ENCODE measurements at regions not wholly inside any gene's neighbourhood (a gene's known extent, or its start where the extent isn't known, plus 50 kb on each side); places are given as distances from the start of the nearest gene placed in this dataset.

GRCh38 chr3:175983379-175983778 lies 1124.2 kb downstream of the NAALADL2 start:
- H3K4me3 ChIP-seq (replicated peaks in 1 of 3; ENCODE audit: low read depth in 2 of 3, low read length in 3 of 3): no peak overlapping the region
- H3K4me3 Mint-ChIP-seq: no peak overlapping the region
- intact Hi-C loops (cut with micrococcal nuclease): no loop called here
- H3K9ac ChIP-seq (ENCODE audit: insufficient read depth, low read length, poor library complexity, severe bottlenecking): no peak overlapping the region
- no peaks in the 10 kb centered on the region for H3K4me1 ChIP-seq (ENCODE audit: control insufficient read depth in 1 of 2, insufficient read depth in 2 of 2, low read length in 2 of 2)
- no peak for DNase-seq
- no peaks in the 10 kb centered on the region for H3K36me3 Mint-ChIP-seq
- no peaks in the 10 kb centered on the region for H3K36me3 ChIP-seq (replicated peaks in 1 of 2; ENCODE audit: control insufficient read depth in 1 of 2, insufficient read depth in 2 of 2, low read length in 2 of 2)
- no peak overlapping the region for H3K27ac Mint-ChIP-seq
- no CpG with 5 or more reads among the region's 1 CpG for WGBS (ENCODE audit: insufficient coverage)
- no peaks in the 10 kb centered on the region for H4K20me1 ChIP-seq (ENCODE audit: insufficient read depth, low read length)
- H3K27me3 ChIP-seq (ENCODE audit: control insufficient read depth in 2 of 2, insufficient read depth in 2 of 2, low read length in 2 of 2): no peaks in the 10 kb centered on the region
- no peaks in the 10 kb centered on the region for H3K79me2 ChIP-seq (ENCODE audit: insufficient read depth, low read length)
- peaks cover 0 to 1% (median 0%) of the 10 kb centered on the region in 3 donors for H3K27me3 Mint-ChIP-seq (ENCODE audit: low read depth in 3 of 3)
- no peak overlapping the region for H3K4me2 ChIP-seq (replicated peaks; ENCODE audit: extremely low read depth, low read length, poor library complexity, severe bottlenecking)
- H3K4me1 Mint-ChIP-seq: no peaks in the 10 kb centered on the region
- peaks cover 2 to 16% (median 13%) of the 10 kb centered on the region in 7 donors for H3K9me3 Mint-ChIP-seq
- no peak for TF ChIP-seq CTCF (IDR thresholded peaks at IDR 0.05)
- peaks cover 14 to 17% of the 10 kb centered on the region in 2 donors for H3K9me3 ChIP-seq (replicated peaks in 1 of 2; ENCODE audit: control insufficient read depth in 1 of 2, insufficient read depth in 1 of 2, low read length in 2 of 2)
- no peak overlapping the region for H2AFZ ChIP-seq (ENCODE audit: insufficient read depth, low read depth, low read length, poor library complexity, severe bottlenecking)
- no peak overlapping the region for H3K27ac ChIP-seq (ENCODE audit: low read depth in 1 of 2, low read length in 2 of 2)

DNA sequence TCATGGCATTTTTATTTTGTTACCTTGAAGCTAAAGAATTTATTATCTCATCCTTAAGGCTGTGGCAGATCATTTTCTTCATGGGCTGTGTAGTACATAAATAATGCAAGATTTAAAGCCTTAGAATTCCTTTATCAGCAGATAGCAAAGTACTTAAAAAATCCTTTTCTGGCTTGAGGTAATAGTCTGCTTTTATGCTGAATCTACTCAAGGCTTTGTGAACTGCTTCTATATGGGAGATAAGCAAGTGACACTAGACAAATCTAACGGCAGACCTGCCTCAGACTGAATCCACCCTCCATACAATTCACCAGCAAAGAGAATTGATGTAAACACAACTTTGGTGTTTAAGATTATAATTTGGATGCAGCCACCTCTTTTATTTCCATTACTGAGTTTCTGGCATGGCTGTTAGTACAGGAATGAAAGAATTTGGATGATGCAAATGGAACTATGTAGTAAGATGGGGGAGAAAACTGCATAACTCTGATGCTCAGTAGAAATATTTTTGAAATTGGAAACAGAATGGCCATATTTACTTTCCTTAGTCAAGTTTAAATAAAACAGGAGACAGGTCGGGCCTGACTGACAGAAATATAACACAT lies 1121.5 kb downstream of the NAALADL2 start:
- Histone ChIP-seq H2AFZ (ENCODE audit: insufficient read depth, low read depth, low read length, poor library complexity, severe bottlenecking) (no peak overlapping the region), H3K4me3 (replicated peaks in 1 of 3; ENCODE audit: low read depth in 2 of 3, low read length in 3 of 3) (no peak overlapping the region), H3K36me3 (replicated peaks in 1 of 2; ENCODE audit: control insufficient read depth in 1 of 2, insufficient read depth in 2 of 2, low read length in 2 of 2) (no peaks in the 10 kb centered on the region), H3K27ac (ENCODE audit: low read depth in 1 of 2, low read length in 2 of 2) (no peak overlapping the region), H3K4me2 (replicated peaks; ENCODE audit: extremely low read depth, low read length, poor library complexity, severe bottlenecking) (no peak overlapping the region), H3K9ac (ENCODE audit: insufficient read depth, low read length, poor library complexity, severe bottlenecking) (no peak overlapping the region), H3K4me1 (ENCODE audit: control insufficient read depth in 1 of 2, insufficient read depth in 2 of 2, low read length in 2 of 2) (no peaks in the 10 kb centered on the region), H4K20me1 (ENCODE audit: insufficient read depth, low read length) (no peaks in the 10 kb centered on the region), H3K9me3 (replicated peaks in 1 of 2; ENCODE audit: control insufficient read depth in 1 of 2, insufficient read depth in 1 of 2, low read length in 2 of 2) (peaks cover 23 to 24% of the 10 kb centered on the region in 2 donors), H3K79me2 (ENCODE audit: insufficient read depth, low read length) (no peaks in the 10 kb centered on the region), H3K27me3 (ENCODE audit: control insufficient read depth in 2 of 2, insufficient read depth in 2 of 2, low read length in 2 of 2) (no peaks in the 10 kb centered on the region)
- TF ChIP-seq CTCF (IDR thresholded peaks at IDR 0.05): no peak
- WGBS (ENCODE audit: insufficient coverage): no CpG with 5 or more reads among the region's 2 CpGs
- no peaks in the 10 kb centered on the region for H3K36me3 Mint-ChIP-seq
- intact Hi-C loops (cut with micrococcal nuclease): no loop called here
- DNase-seq: no peak
- H3K27me3 Mint-ChIP-seq (ENCODE audit: low read depth in 3 of 3): peaks cover 0 to 3% (median 1%) of the 10 kb centered on the region in 3 donors
- no peak overlapping the region for H3K4me3 Mint-ChIP-seq
- peaks cover 9 to 27% (median 17%) of the 10 kb centered on the region in 7 donors for H3K9me3 Mint-ChIP-seq
- H3K4me1 Mint-ChIP-seq: no peaks in the 10 kb centered on the region
- H3K27ac Mint-ChIP-seq: no peak overlapping the region
